SK-N-SH (cell line): ENCODE measurements at regions not wholly inside any gene's neighbourhood (a gene's known extent, or its start where the extent isn't known, plus 50 kb on each side); places are given as distances from the start of the nearest gene placed in this dataset.

Source experiments
- CTCF ChIA-PET: fragments of 300-600, 350-600 bp; formaldehyde crosslinking; extraction: SDS; loops from one replicate; lab custom pipeline; 2021; lab: Yijun Ruan, JAX
- POLR2A ChIA-PET: fragments of 350-600 bp; sonication (Branson Sonifier 250); formaldehyde crosslinking; extraction: SDS; loops from one replicate; lab custom pipeline; 2020; ENCODE audit warnings: antibody characterized with exemption, inconsistent platforms; lab: Yijun Ruan, JAX
- DNase-seq: peaks from one replicate; pipeline ENCODE4 v3.0.0; 2012
- H2AFZ ChIP-seq: fragments of 200-600 bp; sonication (generic); 2 replicates; pipeline ENCODE4 v1.8.1; 2016; ENCODE audit warnings: antibody characterized with exemption, mild to moderate bottlenecking, low read depth
- H3F3A ChIP-seq: fragments of 200-600 bp; sonication (generic); replicated peaks from 2 replicates; pipeline ENCODE3; 2016; ENCODE audit warnings: antibody characterized with exemption, mild to moderate bottlenecking; ENCODE audit not compliant: insufficient read depth
- H3K27ac ChIP-seq, 2 experiments: fragments of 200-500 bp in 1 of 2; fragments of 200-600 bp in 1 of 2; sonication (Bioruptor generic) in 1 of 2; sonication (generic), shearing (Covaris generic) in 1 of 2; 2 replicates each; pipeline versions ENCODE4 v1.5.1 to v1.6.1; 2014 to 2016; ENCODE audit warnings: low read depth in 2 of 2, inconsistent platforms in 1 of 2, low read length in 1 of 2, mild to moderate bottlenecking in 1 of 2, mixed read lengths in 1 of 2
- H3K27me3 ChIP-seq: fragments of 200-600 bp; sonication (generic), shearing (Covaris generic); 2 replicates; pipeline ENCODE4 v1.6.1; 2016; ENCODE audit warnings: mixed run types; ENCODE audit not compliant: insufficient read depth
- H3K36me3 ChIP-seq, 2 experiments: fragments of 200-500 bp in 1 of 2; fragments of 200-600 bp in 1 of 2; sonication (Bioruptor generic) in 1 of 2; sonication (generic) in 1 of 2; replicated peaks in 1 of 2; 2 replicates each; pipeline versions ENCODE3 to v1.5.1; 2014 to 2016; ENCODE audit warnings: low read length in 1 of 2, mild to moderate bottlenecking in 1 of 2; ENCODE audit not compliant: insufficient read depth in 2 of 2, control insufficient read depth in 1 of 2
- H3K4me1 ChIP-seq, 2 experiments: fragments of 200-500 bp in 1 of 2; fragments of 200-600 bp in 1 of 2; sonication (Bioruptor generic) in 1 of 2; sonication (generic), shearing (Covaris generic) in 1 of 2; 2 replicates each; pipeline versions ENCODE4 v1.5.1 to v1.6.1; 2014 to 2016; ENCODE audit warnings: low read depth in 1 of 2, low read length in 1 of 2, mixed run types in 1 of 2; ENCODE audit not compliant: insufficient read depth in 2 of 2, control insufficient read depth in 1 of 2
- H3K4me2 ChIP-seq: fragments of 200-600 bp; sonication (generic), shearing (Covaris generic); 2 replicates; pipeline ENCODE4 v1.6.1; 2017; ENCODE audit warnings: mixed run types
- H3K4me3 ChIP-seq, 2 experiments: fragments of 200-500 bp in 1 of 2; fragments of 200-600 bp in 1 of 2; sonication (Bioruptor generic) in 1 of 2; sonication (generic), shearing (Covaris generic) in 1 of 2; 2 replicates each; pipeline versions ENCODE4 v1.5.1 to v1.8.1; 2014 to 2016; ENCODE audit warnings: low read depth in 2 of 2, inconsistent platforms in 1 of 2, low read length in 1 of 2, mild to moderate bottlenecking in 1 of 2, mixed read lengths in 1 of 2, moderate library complexity in 1 of 2
- H3K79me2 ChIP-seq: fragments of 200-600 bp; sonication (generic); 2 replicates; pipeline ENCODE4 v1.8.1; 2017; ENCODE audit warnings: mild to moderate bottlenecking; ENCODE audit not compliant: insufficient read depth
- H3K9ac ChIP-seq: fragments of 200-600 bp; sonication (generic); 2 replicates; pipeline ENCODE4 v1.6.1; 2017; ENCODE audit warnings: mixed run types
- H3K9me2 ChIP-seq: fragments of 200-600 bp; sonication (generic); 2 replicates; pipeline ENCODE4 v1.6.1; 2017; ENCODE audit warnings: mixed run types
- H3K9me3 ChIP-seq: fragments of 200-600 bp; sonication (generic); 2 replicates; pipeline ENCODE4 v1.6.1; 2017; ENCODE audit warnings: mixed run types, mild to moderate bottlenecking, moderate library complexity
- H4K20me1 ChIP-seq: fragments of 200-600 bp; sonication (generic); 2 replicates; pipeline ENCODE4 v1.6.1; 2017; ENCODE audit warnings: mild to moderate bottlenecking, mixed run types; ENCODE audit not compliant: insufficient read depth
- CHD2 ChIP-seq: fragments of 150-350 bp; IDR thresholded peaks from 2 replicates; pipeline ENCODE4 v1.6.1; 2018; ENCODE audit warnings: low read length; ENCODE audit not compliant: partially characterized antibody
- CTCF ChIP-seq: fragments of 200-600 bp; sonication (generic); IDR thresholded peaks from 2 replicates; pipeline ENCODE4 v1.6.1; 2017; ENCODE audit warnings: antibody characterized with exemption, mild to moderate bottlenecking, moderate library complexity
- EP300 ChIP-seq, 2 experiments: IDR thresholded peaks; 2 replicates each; pipeline versions ENCODE4 v1.4.0 to v1.6.1; 2012; ENCODE audit warnings: borderline replicate concordance in 1 of 2, low read depth in 1 of 2, low read length in 1 of 2
- EZH2phosphoT487 ChIP-seq: fragments of 200-600 bp; sonication (generic); IDR thresholded peaks from 2 replicates; pipeline ENCODE4 v1.6.1; 2017; ENCODE audit warnings: low read depth, mixed run types, mild to moderate bottlenecking, antibody characterized with exemption, moderate library complexity, borderline replicate concordance
- FOSL2 ChIP-seq: IDR thresholded peaks from 2 replicates; pipeline ENCODE4 v1.4.0; 2012; ENCODE audit warnings: low read depth, mild to moderate bottlenecking, moderate library complexity, borderline replicate concordance
- FOXM1 ChIP-seq: IDR thresholded peaks from 2 replicates; pipeline ENCODE4 v1.4.0; 2012; ENCODE audit warnings: low read depth, mild to moderate bottlenecking
- JUND ChIP-seq: IDR thresholded peaks from 2 replicates; pipeline ENCODE4 v1.4.0; 2012
- MXI1 ChIP-seq: IDR thresholded peaks from 2 replicates; pipeline ENCODE4 v1.6.1; 2012; ENCODE audit warnings: mild to moderate bottlenecking, low read depth, low read length, improper control_type of control experiment
- NFIC ChIP-seq: IDR thresholded peaks from 2 replicates; pipeline ENCODE4 v1.4.0; 2012; ENCODE audit warnings: borderline replicate concordance
- NRF1 ChIP-seq: IDR thresholded peaks from 2 replicates; pipeline ENCODE4 v1.6.1; 2012; ENCODE audit warnings: low read depth, mild to moderate bottlenecking, low read length
- POLR2AphosphoS5 ChIP-seq: IDR thresholded peaks from 2 replicates; pipeline ENCODE4 v1.6.1; 2012; ENCODE audit warnings: low read depth, low read length
- SIN3A ChIP-seq: IDR thresholded peaks from 2 replicates; pipeline ENCODE4 v1.6.1; 2012; ENCODE audit warnings: low read depth, mild to moderate bottlenecking, low read length, moderate library complexity, borderline replicate concordance
- SMC3 ChIP-seq: IDR thresholded peaks from 2 replicates; pipeline ENCODE4 v1.6.1; 2012; ENCODE audit warnings: low read depth, low read length, improper control_type of control experiment
- TAF1 ChIP-seq: IDR thresholded peaks from 2 replicates; pipeline ENCODE4 v1.6.1; 2012; ENCODE audit warnings: low read depth, mild to moderate bottlenecking, low read length, moderate library complexity, borderline replicate concordance
- YY1 ChIP-seq: IDR thresholded peaks from 2 replicates; pipeline ENCODE4 v1.4.0; 2012; ENCODE audit warnings: low read depth, mild to moderate bottlenecking
- ZBTB33 ChIP-seq: IDR thresholded peaks from 2 replicates; pipeline ENCODE4 v1.4.0; 2012; ENCODE audit warnings: low read depth, borderline replicate concordance
- WGBS: methylation state at CpG from one replicate; pipeline ENCODE4 v1.1.6; 2017; ENCODE audit warnings: low lambda C conversion rate; 5-methylcytosine and 5-hydroxymethylcytosine counted together
- TF ChIP-seq, protein P1 (sequence below): IDR thresholded peaks from 2 replicates; pipeline ENCODE4 v1.4.0; 2012; ENCODE audit warnings: low read depth

GRCh38 chr2:78506301-78506700, 519.2 kb upstream of the REG3G start:
- no peak for DNase-seq
- no peaks in the 10 kb centered on the region for H3K36me3 ChIP-seq
- H2AFZ ChIP-seq, result no peak overlapping the region
- H3K27me3 ChIP-seq, result no peaks in the 10 kb centered on the region
- no peaks in the 10 kb centered on the region for H3K79me2 ChIP-seq
- H3K27ac ChIP-seq, result no peak overlapping the region
- POLR2A ChIA-PET, result no interaction called here
- no peaks in the 10 kb centered on the region for H3K9me3 ChIP-seq
- WGBS, result 53% methylated on average over 1 of the region's 1 CpG
- H4K20me1 ChIP-seq, result no peaks in the 10 kb centered on the region
- no peak overlapping the region for H3K9ac ChIP-seq
- H3F3A ChIP-seq, result no peaks in the 10 kb centered on the region
- H3K9me2 ChIP-seq, result no peaks in the 10 kb centered on the region
- H3K4me1 ChIP-seq, result no peaks in the 10 kb centered on the region
- no peak for TF ChIP-seq CTCF
- no peak for TF ChIP-seq POLR2AphosphoS5
- TF ChIP-seq TAF1, result no peak
- TF ChIP-seq YY1, result no peak
- TF ChIP-seq EZH2phosphoT487, result no peak
- no peak for TF ChIP-seq SMC3
- CTCF ChIA-PET, result no interaction called here
- H3K4me3 ChIP-seq, result no peak overlapping the region
- no peak overlapping the region for H3K4me2 ChIP-seq

- CTCF ChIA-PET, result no interaction called here
These were observed 503.6 kb upstream of the REG3G start for GRCh38 chr2:78521938-78522337.

DNA sequence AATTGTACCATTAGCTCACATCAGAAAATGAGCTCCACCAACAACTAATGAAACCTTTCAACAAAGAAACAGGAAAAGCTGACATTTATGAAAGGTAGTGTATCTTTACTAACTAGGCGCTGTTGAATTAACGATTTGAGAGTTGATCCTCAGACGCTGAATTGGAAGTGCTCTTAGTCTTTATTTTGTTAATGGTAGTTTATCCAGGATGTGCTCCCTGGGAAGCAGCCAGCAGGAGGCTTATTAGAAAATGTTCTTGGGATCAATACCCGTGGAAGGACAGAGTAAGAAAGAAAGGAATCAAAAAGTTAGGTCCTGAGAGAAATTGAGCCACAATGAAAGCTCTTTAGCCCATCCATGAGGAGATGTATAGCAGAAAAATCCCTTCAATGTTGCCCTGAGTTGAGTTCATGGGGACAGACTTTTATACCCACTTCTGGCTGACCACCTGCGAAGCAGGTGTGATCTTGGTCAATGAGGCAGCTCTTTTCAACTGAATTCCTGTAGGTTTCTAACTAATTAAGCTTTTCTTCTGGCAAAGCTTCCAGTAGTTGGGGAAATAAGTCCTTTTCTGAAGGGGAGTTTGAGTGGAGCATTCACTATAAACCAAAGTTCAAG, 492.6 kb upstream of the REG3G start:
- no peak for DNase-seq
- Histone ChIP-seq H3K27ac (no peak overlapping the region), H3K4me3 (no peak overlapping the region), H3K9me2 (no peaks in the 10 kb centered on the region), H3K79me2 (no peaks in the 10 kb centered on the region), H3K4me1 (peaks cover 0 to 3% of the 10 kb centered on the region in 2 experiments; a peak in 2 of 4 replicates), H2AFZ (no peak overlapping the region), H3K27me3 (no peaks in the 10 kb centered on the region), H3F3A (no peaks in the 10 kb centered on the region), H4K20me1 (no peaks in the 10 kb centered on the region), H3K9ac (no peak overlapping the region), H3K9me3 (no peaks in the 10 kb centered on the region), H3K4me2 (no peak overlapping the region), H3K36me3 (no peaks in the 10 kb centered on the region)
- 26% methylated on average over 5 of the region's 5 CpGs for WGBS
- CTCF ChIA-PET, result interaction anchor here (0.9 kb wide), 1 partner anchor 13 kb away, joined by 3 read pairs; no protein-coding TSS in a partner anchor
- POLR2A ChIA-PET, result no interaction called here
- no peak for TF ChIP-seq CHD2
- no peak for TF ChIP-seq FOXM1
- TF ChIP-seq NRF1, result no peak
- TF ChIP-seq NFIC, result no peak
- no peak for TF ChIP-seq TAF1
- no peak for TF ChIP-seq EZH2phosphoT487
- TF ChIP-seq ZBTB33, result no peak
- no peak for TF ChIP-seq MXI1
- no peak for TF ChIP-seq CTCF
- no peak for TF ChIP-seq YY1
- TF ChIP-seq, protein P1, sequence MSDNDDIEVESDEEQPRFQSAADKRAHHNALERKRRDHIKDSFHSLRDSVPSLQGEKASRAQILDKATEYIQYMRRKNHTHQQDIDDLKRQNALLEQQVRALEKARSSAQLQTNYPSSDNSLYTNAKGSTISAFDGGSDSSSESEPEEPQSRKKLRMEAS, result no peak

More at GRCh38 chr2:78521938-78522337, 503.6 kb upstream of the REG3G start:
- Histone ChIP-seq H4K20me1 (no peaks in the 10 kb centered on the region), H3K4me1 (peaks cover 0 to 3% of the 10 kb centered on the region in 2 experiments; a peak in 1 of 4 replicates), H3F3A (no peaks in the 10 kb centered on the region), H2AFZ (no peak overlapping the region), H3K36me3 (no peaks in the 10 kb centered on the region), H3K27ac (peak overlapping the region in 1 of 2 experiments; percentile 43; a peak in 1 of 4 replicates), H3K27me3 (no peaks in the 10 kb centered on the region), H3K9me2 (no peaks in the 10 kb centered on the region), H3K4me3 (no peak overlapping the region), H3K4me2 (no peak overlapping the region), H3K79me2 (no peaks in the 10 kb centered on the region), H3K9me3 (no peaks in the 10 kb centered on the region), H3K9ac (no peak overlapping the region)
- POLR2A ChIA-PET, result no interaction called here
- 12% methylated on average over 3 of the region's 3 CpGs for WGBS
- TF ChIP-seq FOSL2 (no peak), JUND (no peak), EP300 (IDR thresholded peaks at IDR 0.05; ENCODE audit: borderline replicate concordance in 1 of 2, low read depth in 1 of 2, low read length in 1 of 2) (no peak), TAF1 (no peak), SIN3A (no peak)
- no peak for DNase-seq
